Activated naive CD8-positive, alpha-beta T cell treated with anti-CD3 and anti-CD28 coated beads, Interleukin-2, amount 50 U/mL, for 24 hours (primary cell): ENCODE measurements at regions not wholly inside any gene's neighbourhood (a gene's known extent, or its start where the extent isn't known, plus 50 kb on each side); places are given as distances from the start of the nearest gene placed in this dataset.

Source experiments
- ATAC-seq: fragments of 150-1000 bp; cut with Tn5 transposase; one replicate; pipeline ENCODE4 v1.10.0; 2021
- DNase-seq: peaks from one replicate; pipeline ENCODE4 v3.0.0; 2021
- H3K27ac Mint-ChIP-seq: one replicate; pipeline ENCODE4 v1.8.0; 2021; ENCODE audit warnings: mild to moderate bottlenecking, mixed read lengths
- H3K27me3 Mint-ChIP-seq: one replicate; pipeline ENCODE4 v1.8.0; 2021; ENCODE audit warnings: mixed read lengths
- H3K36me3 Mint-ChIP-seq: one replicate; pipeline ENCODE4 v1.8.0; 2021; ENCODE audit warnings: low read depth, mixed read lengths
- H3K4me1 Mint-ChIP-seq: one replicate; pipeline ENCODE4 v1.8.0; 2021; ENCODE audit warnings: mixed read lengths
- H3K4me3 Mint-ChIP-seq: one replicate; pipeline ENCODE4 v1.8.0; 2021; ENCODE audit warnings: mild to moderate bottlenecking, moderate library complexity, mixed read lengths
- H3K9me3 Mint-ChIP-seq: one replicate; pipeline ENCODE4 v1.8.0; 2021; ENCODE audit warnings: mixed read lengths

GRCh38 chr2:43023791-43024514, 202.5 kb downstream of the ZFP36L2 start:
- DNase-seq (no peak), ATAC-seq (no peak)
- Mint-ChIP-seq H3K27ac (no peak overlapping the region), H3K4me1 (peaks cover 11% of the 10 kb centered on the region), H3K4me3 (no peak overlapping the region), H3K27me3 (no peaks in the 10 kb centered on the region), H3K36me3 (peaks cover 8% of the 10 kb centered on the region), H3K9me3 (peaks cover 6% of the 10 kb centered on the region)

GRCh38 chr2:43022896-43023295, 203.5 kb downstream of the ZFP36L2 start:
- Mint-ChIP-seq H3K9me3 (peaks cover 6% of the 10 kb centered on the region), H3K4me1 (peaks cover 11% of the 10 kb centered on the region), H3K27ac (no peak overlapping the region), H3K36me3 (peaks cover 8% of the 10 kb centered on the region), H3K27me3 (no peaks in the 10 kb centered on the region), H3K4me3 (no peak overlapping the region)
- no peak for ATAC-seq
- no peak for DNase-seq

- ATAC-seq (no peak), DNase-seq (no peak)
- Mint-ChIP-seq H3K27ac (no peak overlapping the region), H3K36me3 (peaks cover 8% of the 10 kb centered on the region), H3K4me3 (no peak overlapping the region), H3K4me1 (peaks cover 8% of the 10 kb centered on the region), H3K27me3 (no peaks in the 10 kb centered on the region), H3K9me3 (peaks cover 6% of the 10 kb centered on the region)
Observed at GRCh38 chr2:43021791-43022509, 204.5 kb downstream of the ZFP36L2 start.

- Mint-ChIP-seq H3K27me3 (no peaks in the 10 kb centered on the region), H3K27ac (no peak overlapping the region), H3K9me3 (peaks cover 6% of the 10 kb centered on the region), H3K36me3 (peaks cover 8% of the 10 kb centered on the region), H3K4me1 (peaks cover 8% of the 10 kb centered on the region), H3K4me3 (no peak overlapping the region)
- ATAC-seq (no peak), DNase-seq (no peak)
Observed at GRCh38 chr2:43020990-43021669, 205.3 kb downstream of the ZFP36L2 start.

GRCh38 chr2:43020296-43020695, 206.1 kb downstream of the ZFP36L2 start:
- no peak overlapping the region for H3K4me3 Mint-ChIP-seq
- H3K27me3 Mint-ChIP-seq: no peaks in the 10 kb centered on the region
- DNase-seq (no peak), ATAC-seq (no peak)
- H3K27ac Mint-ChIP-seq: no peak overlapping the region
- peaks cover 8% of the 10 kb centered on the region for H3K36me3 Mint-ChIP-seq
- H3K9me3 Mint-ChIP-seq: peaks cover 6% of the 10 kb centered on the region
- peaks cover 8% of the 10 kb centered on the region for H3K4me1 Mint-ChIP-seq

- peaks cover 8% of the 10 kb centered on the region for H3K36me3 Mint-ChIP-seq
Observed at GRCh38 chr2:43019536-43020183, 206.7 kb downstream of the ZFP36L2 start.

GRCh38 chr2:43019025-43019367, 207.4 kb downstream of the ZFP36L2 start:
- Mint-ChIP-seq H3K36me3 (peaks cover 8% of the 10 kb centered on the region), H3K9me3 (peaks cover 6% of the 10 kb centered on the region), H3K27ac (no peak overlapping the region), H3K4me3 (no peak overlapping the region), H3K4me1 (no peaks in the 10 kb centered on the region), H3K27me3 (no peaks in the 10 kb centered on the region)
- no peak for DNase-seq
- ATAC-seq: no peak

More at GRCh38 chr2:43019536-43020183, 206.7 kb downstream of the ZFP36L2 start:
- Mint-ChIP-seq H3K4me3 (no peak overlapping the region), H3K4me1 (peaks cover 2% of the 10 kb centered on the region), H3K9me3 (peaks cover 6% of the 10 kb centered on the region), H3K27me3 (no peaks in the 10 kb centered on the region), H3K27ac (no peak overlapping the region)
- DNase-seq (no peak), ATAC-seq (no peak)

GRCh38 chr2:43018179-43019024, 208.0 kb downstream of the ZFP36L2 start:
- ATAC-seq: no peak
- H3K36me3 Mint-ChIP-seq: peaks cover 8% of the 10 kb centered on the region
- no peak overlapping the region for H3K27ac Mint-ChIP-seq
- peaks cover 6% of the 10 kb centered on the region for H3K9me3 Mint-ChIP-seq
- H3K4me3 Mint-ChIP-seq: no peak overlapping the region
- no peaks in the 10 kb centered on the region for H3K4me1 Mint-ChIP-seq
- H3K27me3 Mint-ChIP-seq: no peaks in the 10 kb centered on the region
- no peak for DNase-seq

GRCh38 chr2:43013821-43014345, 212.5 kb downstream of the ZFP36L2 start:
- ATAC-seq (no peak), DNase-seq (no peak)
- no peak overlapping the region for H3K27ac Mint-ChIP-seq

GRCh38 chr2:43012966-43013365, 213.4 kb downstream of the ZFP36L2 start:
- ATAC-seq (no peak), DNase-seq (no peak)
- Mint-ChIP-seq H3K36me3 (no peaks in the 10 kb centered on the region), H3K27me3 (peaks cover 2% of the 10 kb centered on the region), H3K27ac (no peak overlapping the region), H3K4me3 (no peak overlapping the region), H3K4me1 (peaks cover 2% of the 10 kb centered on the region), H3K9me3 (peaks cover 6% of the 10 kb centered on the region)

More at GRCh38 chr2:43013821-43014345, 212.5 kb downstream of the ZFP36L2 start:
- H3K4me1 Mint-ChIP-seq: peaks cover 2% of the 10 kb centered on the region
- H3K36me3 Mint-ChIP-seq: no peaks in the 10 kb centered on the region
- no peaks in the 10 kb centered on the region for H3K27me3 Mint-ChIP-seq
- H3K9me3 Mint-ChIP-seq: no peaks in the 10 kb centered on the region
- H3K4me3 Mint-ChIP-seq: no peak overlapping the region

GRCh38 chr2:43011158-43011491, 215.3 kb downstream of the ZFP36L2 start:
- Mint-ChIP-seq H3K36me3 (no peaks in the 10 kb centered on the region), H3K4me1 (peaks cover 2% of the 10 kb centered on the region), H3K27me3 (peaks cover 2% of the 10 kb centered on the region), H3K4me3 (no peak overlapping the region), H3K27ac (no peak overlapping the region), H3K9me3 (peaks cover 10% of the 10 kb centered on the region)
- ATAC-seq (no peak), DNase-seq (no peak)

- Mint-ChIP-seq H3K9me3 (peaks cover 10% of the 10 kb centered on the region), H3K27ac (no peak overlapping the region), H3K27me3 (peaks cover 5% of the 10 kb centered on the region), H3K4me3 (no peak overlapping the region), H3K4me1 (peaks cover 2% of the 10 kb centered on the region), H3K36me3 (no peaks in the 10 kb centered on the region)
- no peak for DNase-seq
- no peak for ATAC-seq
Observed at GRCh38 chr2:43010438-43011157, 215.8 kb downstream of the ZFP36L2 start.

GRCh38 chr2:43009448-43009847, 217.0 kb downstream of the ZFP36L2 start:
- peaks cover 2% of the 10 kb centered on the region for H3K4me1 Mint-ChIP-seq
- no peaks in the 10 kb centered on the region for H3K36me3 Mint-ChIP-seq
- DNase-seq: no peak
- H3K9me3 Mint-ChIP-seq: peaks cover 10% of the 10 kb centered on the region
- ATAC-seq: no peak
- peaks cover 7% of the 10 kb centered on the region for H3K27me3 Mint-ChIP-seq
- no peak overlapping the region for H3K27ac Mint-ChIP-seq
- no peak overlapping the region for H3K4me3 Mint-ChIP-seq
